ENCODE measurements at regions not wholly inside any gene's neighbourhood (a gene's known extent, or its start where the extent isn't known, plus 50 kb on each side); places are given as distances from the start of the nearest gene placed in this dataset.

DNA sequence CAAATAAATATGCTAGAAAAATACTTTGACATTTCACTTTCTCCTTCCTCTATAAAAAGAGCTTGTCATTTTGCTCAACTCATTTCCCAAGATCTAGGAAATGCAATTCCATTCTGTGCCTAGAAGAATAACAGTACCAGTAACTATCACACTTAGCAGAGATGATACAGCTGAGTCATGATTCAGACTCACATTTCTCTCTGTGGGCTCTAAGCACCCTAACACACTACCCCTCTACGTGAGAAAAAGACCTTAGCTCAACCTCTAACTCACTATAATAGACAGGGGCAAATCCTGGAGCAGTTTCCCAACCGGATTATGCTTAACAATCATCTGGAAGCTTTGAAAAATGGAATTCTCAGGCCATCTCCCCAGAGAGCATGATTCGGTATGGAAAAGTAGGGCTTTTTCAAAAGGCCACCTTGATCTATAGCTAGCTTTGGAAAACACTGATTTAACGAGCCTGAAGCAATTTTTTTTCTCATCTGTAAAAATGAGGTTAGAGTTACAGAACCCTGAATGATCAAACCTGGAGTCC lies 1312.3 kb upstream of the PIK3C3 start:
- DNase-seq (no peak), FAIRE-seq (no peak)
- Histone ChIP-seq H3K4me1 (ENCODE audit: control insufficient read depth in 2 of 3, insufficient read depth in 2 of 3, low read depth in 1 of 3, low read length in 3 of 3) (no peaks in the 10 kb centered on the region), H3K36me3 (ENCODE audit: control insufficient read depth in 2 of 3, insufficient read depth in 3 of 3, low read length in 3 of 3) (no peaks in the 10 kb centered on the region), H3K27ac (ENCODE audit: low read depth in 2 of 2, low read length in 2 of 2) (no peak overlapping the region), H3K4me3 (ENCODE audit: low read length in 3 of 3) (no peak overlapping the region), H3K27me3 (ENCODE audit: control insufficient read depth, insufficient read depth, low read length) (no peaks in the 10 kb centered on the region), H3K9me3 (ENCODE audit: control insufficient read depth in 2 of 3, insufficient read depth in 1 of 3, low read length in 3 of 3) (no peaks in the 10 kb centered on the region), H3K9ac (ENCODE audit: low read length in 3 of 3) (no peak overlapping the region)
- intact Hi-C loops (cut with DNase I) = no loop called here
- TF ChIP-seq, protein P1, sequence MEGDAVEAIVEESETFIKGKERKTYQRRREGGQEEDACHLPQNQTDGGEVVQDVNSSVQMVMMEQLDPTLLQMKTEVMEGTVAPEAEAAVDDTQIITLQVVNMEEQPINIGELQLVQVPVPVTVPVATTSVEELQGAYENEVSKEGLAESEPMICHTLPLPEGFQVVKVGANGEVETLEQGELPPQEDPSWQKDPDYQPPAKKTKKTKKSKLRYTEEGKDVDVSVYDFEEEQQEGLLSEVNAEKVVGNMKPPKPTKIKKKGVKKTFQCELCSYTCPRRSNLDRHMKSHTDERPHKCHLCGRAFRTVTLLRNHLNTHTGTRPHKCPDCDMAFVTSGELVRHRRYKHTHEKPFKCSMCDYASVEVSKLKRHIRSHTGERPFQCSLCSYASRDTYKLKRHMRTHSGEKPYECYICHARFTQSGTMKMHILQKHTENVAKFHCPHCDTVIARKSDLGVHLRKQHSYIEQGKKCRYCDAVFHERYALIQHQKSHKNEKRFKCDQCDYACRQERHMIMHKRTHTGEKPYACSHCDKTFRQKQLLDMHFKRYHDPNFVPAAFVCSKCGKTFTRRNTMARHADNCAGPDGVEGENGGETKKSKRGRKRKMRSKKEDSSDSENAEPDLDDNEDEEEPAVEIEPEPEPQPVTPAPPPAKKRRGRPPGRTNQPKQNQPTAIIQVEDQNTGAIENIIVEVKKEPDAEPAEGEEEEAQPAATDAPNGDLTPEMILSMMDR (IDR thresholded peaks at IDR 0.05; ENCODE audit: borderline replicate concordance, extremely low read depth, insufficient read depth) = no peak

DNA sequence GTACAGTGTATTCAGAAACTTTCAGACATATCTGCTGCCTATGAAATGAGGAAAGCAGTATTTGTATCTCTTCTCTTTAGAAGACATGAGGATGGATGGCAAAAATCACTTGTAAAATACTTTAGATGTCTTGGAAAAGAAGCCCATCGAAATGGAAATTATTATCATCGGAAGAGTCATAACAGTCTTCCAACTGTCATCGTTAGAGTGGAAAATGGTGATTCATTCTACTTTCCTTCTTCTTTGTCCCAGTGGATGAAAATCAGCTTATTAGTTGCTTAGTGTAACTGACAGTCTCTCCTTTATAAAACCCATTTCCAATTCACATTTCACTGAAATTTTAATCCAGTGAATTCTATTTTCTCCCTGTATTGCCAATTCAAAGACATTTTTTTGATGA lies 1323.7 kb upstream of the PIK3C3 start:
- Histone ChIP-seq H3K27me3 (ENCODE audit: control insufficient read depth, insufficient read depth, low read length) (no peaks in the 10 kb centered on the region), H3K27ac (ENCODE audit: low read depth in 2 of 2, low read length in 2 of 2) (no peak overlapping the region), H3K9me3 (ENCODE audit: control insufficient read depth in 2 of 3, insufficient read depth in 1 of 3, low read length in 3 of 3) (peaks cover 0 to 6% (median 2%) of the 10 kb centered on the region in 3 donors), H3K4me3 (ENCODE audit: low read length in 3 of 3) (no peak overlapping the region), H3K9ac (ENCODE audit: low read length in 3 of 3) (no peak overlapping the region), H3K36me3 (ENCODE audit: control insufficient read depth in 2 of 3, insufficient read depth in 3 of 3, low read length in 3 of 3) (no peaks in the 10 kb centered on the region), H3K4me1 (ENCODE audit: control insufficient read depth in 2 of 3, insufficient read depth in 2 of 3, low read depth in 1 of 3, low read length in 3 of 3) (no peaks in the 10 kb centered on the region)
- intact Hi-C loops (cut with DNase I) = no loop called here
- FAIRE-seq = no peak
- DNase-seq = no peak
- TF ChIP-seq, protein P1 (IDR thresholded peaks at IDR 0.05; ENCODE audit: borderline replicate concordance, extremely low read depth, insufficient read depth) = no peak

DNA sequence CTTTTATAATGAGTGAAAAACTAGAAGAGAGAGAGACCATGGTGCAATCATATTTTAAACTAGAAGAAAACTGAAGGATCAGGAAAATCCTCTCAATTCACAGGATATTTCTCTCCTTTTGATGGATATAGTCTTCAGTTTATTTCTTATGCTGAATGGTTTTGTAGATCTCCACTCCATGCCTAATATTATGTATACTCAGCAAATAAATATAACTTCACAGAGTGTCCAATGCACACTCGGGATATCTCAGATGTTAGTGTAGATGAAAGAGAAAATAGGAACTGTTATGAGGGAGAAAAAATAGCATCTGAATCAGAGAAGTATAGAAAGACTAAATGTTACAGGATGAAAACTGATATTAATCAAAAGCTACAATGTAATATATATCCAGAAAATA lies 1324.5 kb upstream of the PIK3C3 start:
- DNase-seq (no peak), FAIRE-seq (no peak)
- Histone ChIP-seq H3K36me3 (ENCODE audit: control insufficient read depth in 2 of 3, insufficient read depth in 3 of 3, low read length in 3 of 3) (no peaks in the 10 kb centered on the region), H3K9ac (ENCODE audit: low read length in 3 of 3) (no peak overlapping the region), H3K4me3 (ENCODE audit: low read length in 3 of 3) (no peak overlapping the region), H3K27me3 (ENCODE audit: control insufficient read depth, insufficient read depth, low read length) (no peaks in the 10 kb centered on the region), H3K27ac (ENCODE audit: low read depth in 2 of 2, low read length in 2 of 2) (no peak overlapping the region), H3K9me3 (ENCODE audit: control insufficient read depth in 2 of 3, insufficient read depth in 1 of 3, low read length in 3 of 3) (peaks cover 0 to 6% (median 2%) of the 10 kb centered on the region in 3 donors), H3K4me1 (ENCODE audit: control insufficient read depth in 2 of 3, insufficient read depth in 2 of 3, low read depth in 1 of 3, low read length in 3 of 3) (no peaks in the 10 kb centered on the region)
- TF ChIP-seq, protein P1 (IDR thresholded peaks at IDR 0.05; ENCODE audit: borderline replicate concordance, extremely low read depth, insufficient read depth) = no peak
- intact Hi-C loops (cut with DNase I) = no loop called here

GRCh38 chr18:40624959-40625358 lies 1330.1 kb upstream of the PIK3C3 start:
- TF ChIP-seq, protein P1 (IDR thresholded peaks at IDR 0.05; ENCODE audit: borderline replicate concordance, extremely low read depth, insufficient read depth) = no peak
- FAIRE-seq = no peak
- no peak overlapping the region for H3K27ac ChIP-seq (ENCODE audit: low read depth in 2 of 2, low read length in 2 of 2)

More at GRCh38 chr18:40624959-40625358, 1330.1 kb upstream of the PIK3C3 start:
- no peak for DNase-seq
- Histone ChIP-seq H3K4me3 (ENCODE audit: low read length in 3 of 3) (no peak overlapping the region), H3K9me3 (ENCODE audit: control insufficient read depth in 2 of 3, insufficient read depth in 1 of 3, low read length in 3 of 3) (no peaks in the 10 kb centered on the region), H3K36me3 (ENCODE audit: control insufficient read depth in 2 of 3, insufficient read depth in 3 of 3, low read length in 3 of 3) (no peaks in the 10 kb centered on the region), H3K9ac (ENCODE audit: low read length in 3 of 3) (no peak overlapping the region), H3K4me1 (ENCODE audit: control insufficient read depth in 2 of 3, insufficient read depth in 2 of 3, low read depth in 1 of 3, low read length in 3 of 3) (no peaks in the 10 kb centered on the region), H3K27me3 (ENCODE audit: control insufficient read depth, insufficient read depth, low read length) (no peaks in the 10 kb centered on the region)
- intact Hi-C loops (cut with DNase I) = no loop called here
